Endothelial cell (in vitro differentiated cells): ENCODE measurements at regions not wholly inside any gene's neighbourhood (a gene's known extent, or its start where the extent isn't known, plus 50 kb on each side); places are given as distances from the start of the nearest gene placed in this dataset.

Experiments
- DNase-seq: peaks from one replicate; pipeline ENCODE4 v3.0.0; 2021; ENCODE audit warnings: low spot score
- H3K27ac Mint-ChIP-seq: one replicate; pipeline ENCODE4 v1.8.0; 2021; ENCODE audit warnings: mixed read lengths, inconsistent platforms; ENCODE audit not compliant: unreplicated experiment
- H3K27me3 Mint-ChIP-seq: one replicate; pipeline ENCODE4 v1.8.0; 2021; ENCODE audit warnings: mild to moderate bottlenecking, moderate library complexity, mixed read lengths, inconsistent platforms; ENCODE audit not compliant: unreplicated experiment
- H3K36me3 Mint-ChIP-seq: one replicate; pipeline ENCODE4 v1.8.0; 2021; ENCODE audit warnings: mild to moderate bottlenecking, low read depth, mixed read lengths, inconsistent platforms; ENCODE audit not compliant: unreplicated experiment
- H3K4me1 Mint-ChIP-seq: one replicate; pipeline ENCODE4 v1.8.0; 2021; ENCODE audit warnings: mild to moderate bottlenecking, mixed read lengths, inconsistent platforms; ENCODE audit not compliant: unreplicated experiment
- H3K4me3 Mint-ChIP-seq: one replicate; pipeline ENCODE4 v1.8.0; 2021; ENCODE audit warnings: mild to moderate bottlenecking, mixed read lengths, inconsistent platforms; ENCODE audit not compliant: unreplicated experiment
- H3K9me3 Mint-ChIP-seq: one replicate; pipeline ENCODE4 v1.8.0; 2021; ENCODE audit warnings: mixed read lengths, inconsistent platforms; ENCODE audit not compliant: unreplicated experiment
- CTCF ChIP-seq: fragments of 200-600 bp; sonication (generic); IDR thresholded peaks from one replicate; pipeline ENCODE4 v1.5.0; 2021; ENCODE audit warnings: antibody characterized with exemption; ENCODE audit not compliant: unreplicated experiment

- no peak overlapping the region for H3K27ac Mint-ChIP-seq
- no peaks in the 10 kb centered on the region for H3K9me3 Mint-ChIP-seq
- no peak for TF ChIP-seq CTCF
- peaks cover 8% of the 10 kb centered on the region for H3K4me1 Mint-ChIP-seq
- no peaks in the 10 kb centered on the region for H3K36me3 Mint-ChIP-seq
- no peak overlapping the region for H3K4me3 Mint-ChIP-seq
- no peaks in the 10 kb centered on the region for H3K27me3 Mint-ChIP-seq
- no peak for DNase-seq
These were observed 68.0 kb upstream of the HMGA2 start for GRCh38 chr12:65756267-65756666.

GRCh38 chr12:65756956-65757511 lies 67.2 kb upstream of the HMGA2 start:
- H3K4me1 Mint-ChIP-seq, result peaks cover 8% of the 10 kb centered on the region
- no peaks in the 10 kb centered on the region for H3K36me3 Mint-ChIP-seq
- H3K4me3 Mint-ChIP-seq, result no peak overlapping the region
- H3K27ac Mint-ChIP-seq, result no peak overlapping the region
- no peak for DNase-seq
- H3K9me3 Mint-ChIP-seq, result no peaks in the 10 kb centered on the region
- no peak for TF ChIP-seq CTCF
- no peaks in the 10 kb centered on the region for H3K27me3 Mint-ChIP-seq

GRCh38 chr12:65758401-65758800 lies 65.9 kb upstream of the HMGA2 start:
- no peaks in the 10 kb centered on the region for H3K9me3 Mint-ChIP-seq
- H3K27me3 Mint-ChIP-seq, result no peaks in the 10 kb centered on the region
- TF ChIP-seq CTCF, result no peak
- no peak overlapping the region for H3K27ac Mint-ChIP-seq
- H3K36me3 Mint-ChIP-seq, result no peaks in the 10 kb centered on the region
- peaks cover 8% of the 10 kb centered on the region for H3K4me1 Mint-ChIP-seq
- no peak for DNase-seq
- no peak overlapping the region for H3K4me3 Mint-ChIP-seq

- Mint-ChIP-seq H3K4me1 (peaks cover 8% of the 10 kb centered on the region), H3K36me3 (no peaks in the 10 kb centered on the region), H3K27ac (no peak overlapping the region), H3K9me3 (no peaks in the 10 kb centered on the region), H3K27me3 (no peaks in the 10 kb centered on the region), H3K4me3 (no peak overlapping the region)
- TF ChIP-seq CTCF, result no peak
- DNase-seq, result no peak
These were observed 64.5 kb upstream of the HMGA2 start for GRCh38 chr12:65759735-65760134.

GRCh38 chr12:65761301-65761700 lies 63.0 kb upstream of the HMGA2 start:
- no peak overlapping the region for H3K27ac Mint-ChIP-seq
- no peak for TF ChIP-seq CTCF
- no peak overlapping the region for H3K4me3 Mint-ChIP-seq
- DNase-seq, result no peak
- H3K27me3 Mint-ChIP-seq, result no peaks in the 10 kb centered on the region
- H3K36me3 Mint-ChIP-seq, result no peaks in the 10 kb centered on the region
- no peaks in the 10 kb centered on the region for H3K9me3 Mint-ChIP-seq
- H3K4me1 Mint-ChIP-seq, result no peaks in the 10 kb centered on the region
